ENCODE measurements at regions not wholly inside any gene's neighbourhood (a gene's known extent, or its start where the extent isn't known, plus 50 kb on each side); places are given as distances from the start of the nearest gene placed in this dataset.

DNA sequence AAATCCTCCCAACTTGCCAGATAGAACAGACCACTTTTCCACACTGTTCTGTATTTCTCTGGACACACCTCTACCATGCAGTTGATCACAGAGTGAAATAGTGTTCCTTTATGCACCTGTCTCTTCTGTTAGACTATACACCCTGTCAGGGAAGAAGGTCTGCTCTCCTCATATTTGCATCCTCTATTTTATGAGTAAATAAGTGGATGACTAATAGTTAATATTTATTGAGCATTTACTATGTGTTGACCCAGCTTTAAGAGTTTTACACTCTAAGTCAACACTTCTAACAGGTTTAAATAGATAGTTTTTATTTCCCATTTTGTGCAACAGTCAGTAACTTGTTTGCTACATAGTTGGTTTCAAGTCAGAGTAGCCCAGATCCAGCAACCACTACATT, 452.8 kb upstream of the MPDZ start:
- TF ChIP-seq POLR2AphosphoS5 (IDR thresholded peaks at IDR 0.05) (no peak), EP300 (IDR thresholded peaks at IDR 0.05) (no peak), POLR2A (IDR thresholded peaks at IDR 0.05) (no peak)
- TF ChIP-seq, protein P1, sequence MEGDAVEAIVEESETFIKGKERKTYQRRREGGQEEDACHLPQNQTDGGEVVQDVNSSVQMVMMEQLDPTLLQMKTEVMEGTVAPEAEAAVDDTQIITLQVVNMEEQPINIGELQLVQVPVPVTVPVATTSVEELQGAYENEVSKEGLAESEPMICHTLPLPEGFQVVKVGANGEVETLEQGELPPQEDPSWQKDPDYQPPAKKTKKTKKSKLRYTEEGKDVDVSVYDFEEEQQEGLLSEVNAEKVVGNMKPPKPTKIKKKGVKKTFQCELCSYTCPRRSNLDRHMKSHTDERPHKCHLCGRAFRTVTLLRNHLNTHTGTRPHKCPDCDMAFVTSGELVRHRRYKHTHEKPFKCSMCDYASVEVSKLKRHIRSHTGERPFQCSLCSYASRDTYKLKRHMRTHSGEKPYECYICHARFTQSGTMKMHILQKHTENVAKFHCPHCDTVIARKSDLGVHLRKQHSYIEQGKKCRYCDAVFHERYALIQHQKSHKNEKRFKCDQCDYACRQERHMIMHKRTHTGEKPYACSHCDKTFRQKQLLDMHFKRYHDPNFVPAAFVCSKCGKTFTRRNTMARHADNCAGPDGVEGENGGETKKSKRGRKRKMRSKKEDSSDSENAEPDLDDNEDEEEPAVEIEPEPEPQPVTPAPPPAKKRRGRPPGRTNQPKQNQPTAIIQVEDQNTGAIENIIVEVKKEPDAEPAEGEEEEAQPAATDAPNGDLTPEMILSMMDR (IDR thresholded peaks at IDR 0.05), result no peak

Data from sigmoid colon (tissue), 4 donors.